ENCODE measurements at regions not wholly inside any gene's neighbourhood (a gene's known extent, or its start where the extent isn't known, plus 50 kb on each side); places are given as distances from the start of the nearest gene placed in this dataset.

DNA sequence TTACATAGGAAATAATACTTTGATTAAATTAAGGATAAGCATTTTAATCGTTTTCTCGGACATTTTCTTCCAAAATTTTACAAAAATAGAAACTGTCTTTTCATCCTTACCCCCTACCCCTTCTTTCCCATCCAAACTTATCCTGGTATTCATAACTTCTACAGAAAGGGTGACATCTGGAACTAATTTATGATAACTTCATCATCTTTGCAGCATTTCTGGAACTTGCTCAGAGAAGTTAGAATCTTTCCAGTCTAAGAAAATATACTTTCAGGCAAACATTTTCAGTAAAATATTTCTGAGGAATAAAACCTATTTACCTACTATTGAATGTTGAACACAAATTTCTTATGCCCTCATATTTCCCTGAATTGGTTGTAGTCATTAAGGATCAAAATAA, 309.0 kb downstream of the MAN2A1 start:
- TF ChIP-seq, protein P1, sequence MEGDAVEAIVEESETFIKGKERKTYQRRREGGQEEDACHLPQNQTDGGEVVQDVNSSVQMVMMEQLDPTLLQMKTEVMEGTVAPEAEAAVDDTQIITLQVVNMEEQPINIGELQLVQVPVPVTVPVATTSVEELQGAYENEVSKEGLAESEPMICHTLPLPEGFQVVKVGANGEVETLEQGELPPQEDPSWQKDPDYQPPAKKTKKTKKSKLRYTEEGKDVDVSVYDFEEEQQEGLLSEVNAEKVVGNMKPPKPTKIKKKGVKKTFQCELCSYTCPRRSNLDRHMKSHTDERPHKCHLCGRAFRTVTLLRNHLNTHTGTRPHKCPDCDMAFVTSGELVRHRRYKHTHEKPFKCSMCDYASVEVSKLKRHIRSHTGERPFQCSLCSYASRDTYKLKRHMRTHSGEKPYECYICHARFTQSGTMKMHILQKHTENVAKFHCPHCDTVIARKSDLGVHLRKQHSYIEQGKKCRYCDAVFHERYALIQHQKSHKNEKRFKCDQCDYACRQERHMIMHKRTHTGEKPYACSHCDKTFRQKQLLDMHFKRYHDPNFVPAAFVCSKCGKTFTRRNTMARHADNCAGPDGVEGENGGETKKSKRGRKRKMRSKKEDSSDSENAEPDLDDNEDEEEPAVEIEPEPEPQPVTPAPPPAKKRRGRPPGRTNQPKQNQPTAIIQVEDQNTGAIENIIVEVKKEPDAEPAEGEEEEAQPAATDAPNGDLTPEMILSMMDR (IDR thresholded peaks at IDR 0.05) = no peak
- no peak for TF ChIP-seq POLR2A (IDR thresholded peaks at IDR 0.05)

Measured in uterus (tissue), 2 donors.